Effector CD8-positive, alpha-beta T cell (primary cell): ENCODE measurements at regions not wholly inside any gene's neighbourhood (a gene's known extent, or its start where the extent isn't known, plus 50 kb on each side); places are given as distances from the start of the nearest gene placed in this dataset.
"Not testable (repeated sequence)": the region's sequence is repeated elsewhere in the genome, so short reads cannot be mapped to it uniquely, and the experiment has no call there.

ENCODE experiments used
- DNase-seq: peaks from one replicate; lab custom pipeline; 2025; lab: John Stamatoyannopoulos, UW

- DNase-seq: no peak
Measured at GRCh38 chr2:236769981-236770671, 200.5 kb downstream of the ACKR3 start.

DNA sequence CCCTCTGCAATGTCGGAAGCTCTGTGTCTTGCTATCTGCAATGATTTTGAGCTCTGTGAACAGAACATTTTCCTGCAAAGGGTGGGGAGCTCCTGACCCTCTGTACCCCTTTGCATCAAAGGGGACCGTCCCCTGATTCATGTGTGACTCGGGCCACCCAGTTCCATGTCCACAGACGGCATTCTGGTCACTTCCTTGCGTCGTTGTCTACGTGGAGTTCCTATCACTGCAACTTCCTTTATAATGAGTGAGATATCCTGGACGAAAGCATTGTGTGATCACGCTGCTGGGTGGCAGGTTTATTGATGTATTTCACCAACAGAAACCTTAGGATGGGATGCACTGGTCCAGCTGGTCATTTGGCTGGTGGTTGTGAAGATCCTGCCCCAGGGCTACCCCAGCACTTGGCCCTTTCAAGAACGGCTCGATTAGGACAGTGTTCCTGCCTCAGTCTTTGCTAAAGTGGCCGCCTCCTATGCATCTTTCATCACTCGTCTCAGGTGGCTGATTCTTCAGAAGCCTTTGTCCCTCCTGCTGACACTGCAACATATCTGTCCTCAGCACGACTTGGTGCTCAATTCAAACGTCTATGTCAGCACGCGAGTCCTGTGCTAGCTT, 202.7 kb downstream of the ACKR3 start:
- no peak for DNase-seq

DNA sequence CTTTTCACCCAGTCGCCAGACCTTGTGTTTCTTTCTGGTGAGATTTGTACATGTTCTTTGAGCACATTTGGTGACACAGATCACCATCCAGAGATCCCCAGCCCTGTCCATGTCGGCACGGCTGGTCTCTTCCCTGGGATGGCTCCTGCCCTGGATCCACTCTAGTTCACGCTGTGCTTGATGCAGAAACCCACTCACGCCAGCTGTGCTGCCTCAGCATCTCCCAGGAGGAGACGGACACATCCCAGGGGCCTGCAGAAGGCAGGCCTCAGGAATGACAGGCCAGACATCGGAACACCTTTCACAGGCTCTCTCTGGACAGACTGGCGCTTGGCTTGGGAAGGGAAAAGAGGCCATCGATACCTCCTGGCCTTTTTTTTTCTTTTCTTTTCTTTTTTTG, 203.6 kb downstream of the ACKR3 start:
- no peak for DNase-seq

- DNase-seq: no peak
Measured at GRCh38 chr2:236774171-236774570, 204.5 kb downstream of the ACKR3 start.

DNA sequence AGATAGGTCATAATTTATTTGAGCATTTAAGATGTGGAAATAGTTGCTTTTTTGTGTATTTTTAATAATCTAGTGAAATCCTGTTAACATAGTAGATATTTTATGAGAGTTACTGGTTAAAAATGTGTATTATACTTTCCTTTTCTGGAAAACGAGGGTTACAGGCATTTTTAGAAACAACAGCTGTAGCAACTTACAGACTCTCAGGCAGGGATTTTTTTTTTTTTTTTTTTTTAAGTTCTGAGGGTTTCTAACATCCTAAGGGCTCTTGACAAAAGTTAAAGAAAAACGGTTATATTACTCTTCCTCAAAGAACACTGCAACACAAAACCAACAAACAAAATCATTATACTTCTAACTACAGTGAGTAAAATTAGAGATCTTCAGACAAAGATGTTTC, 205.9 kb downstream of the ACKR3 start:
- DNase-seq: no peak

DNA sequence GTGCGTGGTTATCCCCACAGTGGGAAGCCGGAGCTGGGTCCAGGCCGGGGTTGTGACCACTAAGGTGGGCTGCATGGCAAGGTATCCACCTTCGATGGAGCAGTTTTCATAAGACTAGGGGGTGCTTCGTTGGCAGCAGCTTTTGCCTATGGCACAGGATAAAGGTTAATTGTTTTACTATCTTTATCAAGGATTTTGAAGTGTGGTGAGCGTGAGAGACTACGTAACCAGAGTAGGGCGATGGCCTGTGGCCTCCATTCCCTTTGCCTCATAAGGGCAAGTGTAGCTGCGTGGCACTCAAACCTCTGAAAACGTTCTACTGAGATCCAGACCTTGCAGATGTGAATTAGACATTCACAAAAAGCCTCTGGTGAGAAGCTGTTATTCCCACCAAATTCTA, 206.6 kb downstream of the ACKR3 start:
- DNase-seq: no peak

DNA sequence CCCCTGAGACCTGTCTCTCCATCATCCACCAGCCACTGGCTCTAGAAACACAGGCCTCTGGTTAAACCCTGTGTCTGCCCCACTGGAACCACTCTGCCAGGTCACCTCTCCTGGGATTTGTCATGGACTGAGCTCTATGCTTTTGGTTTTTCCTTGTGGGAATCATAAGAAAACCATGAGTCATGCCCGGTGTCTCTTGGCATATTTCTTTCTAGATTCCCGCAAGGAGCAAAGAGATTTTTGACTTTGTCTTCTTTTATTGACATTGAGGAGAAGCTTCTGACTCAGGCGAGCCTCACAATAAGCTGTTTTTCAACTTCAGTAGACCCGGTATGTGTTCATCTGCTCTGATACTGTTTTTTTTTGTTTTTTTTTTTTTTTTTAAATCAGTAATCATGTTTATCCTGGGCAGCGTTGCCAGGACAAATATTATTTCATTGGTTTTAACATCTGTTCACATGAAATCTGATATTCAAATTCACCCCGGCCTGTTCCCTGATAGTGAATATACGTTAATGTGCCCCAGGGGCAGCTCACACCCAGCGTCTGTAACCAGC, 207.1 kb downstream of the ACKR3 start:
- no peak for DNase-seq

DNA sequence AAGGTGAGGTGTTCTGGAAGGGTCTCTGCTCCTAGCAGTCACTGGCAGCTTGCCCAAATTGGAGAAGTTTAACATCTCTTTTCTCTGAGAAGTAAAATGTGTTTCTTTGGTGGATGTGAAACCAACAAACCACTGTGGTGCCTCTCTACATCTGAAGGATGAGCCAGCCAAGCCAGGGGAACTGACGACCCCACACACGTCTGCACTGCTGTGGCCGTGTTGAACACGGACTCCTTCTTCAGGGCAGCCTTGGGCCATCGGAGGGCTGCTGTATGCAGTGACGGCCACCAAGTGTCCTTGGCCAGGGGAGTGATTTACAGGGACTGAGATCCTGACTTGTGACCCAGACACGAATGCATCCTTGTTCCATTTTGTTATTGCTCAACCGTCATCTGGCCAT, 207.8 kb downstream of the ACKR3 start:
- no peak for DNase-seq

DNA sequence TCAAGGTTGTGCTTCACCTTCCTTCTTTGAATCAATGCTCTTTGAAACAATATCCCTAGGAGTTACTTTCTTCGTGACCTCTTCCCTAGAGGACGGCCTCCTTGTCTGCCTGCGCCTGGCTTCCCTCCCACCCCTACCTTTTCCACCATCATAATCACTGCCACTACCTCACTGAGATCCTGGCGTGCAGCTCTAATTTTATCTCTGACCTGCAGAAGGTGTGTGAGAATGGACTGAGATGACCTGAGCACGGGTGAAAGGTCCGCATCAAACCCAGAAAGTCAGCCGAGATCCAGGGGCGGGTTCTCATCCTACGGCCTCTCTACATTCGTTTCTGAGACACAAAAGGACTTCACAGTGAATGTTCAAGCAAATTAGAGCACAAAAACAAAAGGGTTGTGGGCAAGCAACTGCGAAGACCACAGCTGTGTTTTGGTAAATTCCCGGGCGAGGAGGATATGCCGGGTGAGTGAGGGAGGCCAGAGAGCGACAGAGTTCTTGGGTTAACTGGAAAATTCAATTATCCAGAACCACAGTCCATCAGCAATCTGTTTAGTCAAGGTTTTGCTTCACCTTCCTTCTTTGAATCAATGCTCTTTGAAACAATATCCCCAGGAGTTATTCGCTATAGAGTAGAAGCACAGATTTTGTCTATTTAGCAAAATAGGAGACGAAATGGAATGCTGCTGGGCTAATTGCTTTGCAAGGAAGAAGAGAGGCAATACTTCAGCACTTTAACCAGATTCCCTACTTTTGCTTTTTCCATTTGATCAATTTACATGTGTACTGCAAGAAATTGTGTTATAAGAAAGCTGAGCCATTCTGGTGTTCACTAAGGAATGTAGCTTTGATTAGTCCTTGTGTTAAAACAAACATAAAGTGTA, 212.6 kb downstream of the ACKR3 start:
- DNase-seq: no peak

DNA sequence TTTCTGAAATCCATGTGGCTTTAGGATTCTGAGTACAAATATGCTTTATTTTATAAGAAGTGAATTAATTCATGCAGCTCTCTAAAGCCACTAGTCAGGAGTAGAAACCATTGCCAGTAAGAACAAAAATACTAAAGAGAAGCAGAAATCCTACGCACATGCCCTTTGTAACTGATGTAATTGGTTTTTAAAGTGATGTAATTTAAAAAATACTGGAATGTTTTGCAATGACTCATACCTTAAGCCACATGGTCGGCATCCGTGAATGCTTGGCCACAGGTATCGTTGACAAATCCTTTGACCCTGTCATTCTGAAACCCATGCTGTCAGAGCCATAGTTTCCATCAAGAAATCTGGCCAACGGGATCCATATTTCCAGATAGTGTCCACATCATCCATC, 213.3 kb downstream of the ACKR3 start:
- DNase-seq: no peak

DNA sequence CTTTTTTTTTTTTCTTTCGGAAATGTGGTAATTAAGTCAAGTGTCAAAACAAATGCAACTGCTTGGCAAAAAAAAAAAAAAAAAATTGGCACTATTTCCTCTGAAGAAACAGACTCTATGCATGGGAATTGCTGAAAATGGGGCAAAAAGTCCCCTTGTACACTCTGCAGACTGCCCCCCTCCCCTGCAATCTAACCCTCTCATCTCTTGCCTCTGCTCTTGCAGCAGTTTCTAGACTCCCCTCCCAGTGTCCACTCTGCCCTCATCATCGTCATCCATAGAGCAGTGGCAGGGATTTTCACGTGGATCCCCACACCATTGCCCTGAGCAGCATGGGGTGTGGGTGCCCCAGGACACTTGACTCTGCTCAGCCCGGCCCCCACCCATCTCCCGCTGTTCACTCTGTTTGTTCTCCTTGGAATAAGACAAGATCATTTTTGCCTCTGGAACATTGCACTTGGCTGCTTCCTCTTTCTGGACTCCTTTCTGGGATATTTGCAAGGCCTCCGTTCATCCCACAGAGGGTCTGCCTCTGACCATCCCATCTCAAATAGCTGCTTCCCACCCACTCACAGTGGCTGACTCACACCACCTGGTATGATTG, 213.9 kb downstream of the ACKR3 start:
- DNase-seq: no peak

GRCh38 chr2:236785611-236786057, 216.0 kb downstream of the ACKR3 start:
- DNase-seq: no peak

DNA sequence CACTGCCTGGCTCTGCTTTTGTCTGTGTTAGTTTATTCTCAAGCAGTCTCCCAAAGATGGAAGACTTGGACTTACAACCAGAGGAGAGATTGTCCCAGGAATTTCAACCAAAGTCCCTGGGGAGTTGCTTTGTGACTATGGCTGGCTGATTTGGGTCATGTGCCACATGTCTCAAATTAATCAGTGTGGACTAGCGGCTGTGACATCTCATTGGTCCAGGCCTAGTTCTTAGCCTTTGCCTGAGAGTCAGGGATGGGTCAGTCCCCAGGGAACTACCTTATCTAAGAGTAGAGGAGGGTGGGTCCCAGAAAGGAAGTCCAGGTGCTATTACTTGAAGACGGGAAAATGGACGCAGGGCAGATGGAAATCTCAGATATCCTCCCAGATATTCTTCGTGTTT, 217.1 kb downstream of the ACKR3 start:
- no peak for DNase-seq

DNA sequence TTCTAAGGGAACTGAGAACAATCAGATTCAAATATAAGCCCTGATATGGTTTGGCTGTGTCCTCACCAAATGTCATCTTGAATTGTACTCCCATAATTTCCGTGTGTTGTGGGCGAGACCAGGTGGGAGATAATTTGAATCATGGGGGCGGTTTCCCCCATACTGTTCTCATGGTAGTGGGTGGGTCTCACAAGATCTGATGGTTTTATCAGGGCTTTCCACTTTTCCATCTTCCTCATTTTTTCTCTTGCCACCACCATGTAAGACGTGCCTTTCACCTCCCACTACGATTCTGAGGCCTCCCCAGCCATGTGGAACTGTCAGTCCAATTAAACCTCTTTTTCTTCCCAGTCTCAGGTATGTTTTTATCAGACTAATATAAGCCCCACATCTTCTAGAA, 217.8 kb downstream of the ACKR3 start:
- not testable (repeated sequence) for DNase-seq

- no peak for DNase-seq
Measured at GRCh38 chr2:236787885-236788284, 218.3 kb downstream of the ACKR3 start.

- DNase-seq: no peak
Measured at GRCh38 chr2:236790963-236791362, 221.3 kb downstream of the ACKR3 start.

GRCh38 chr2:236793023-236794011, 223.7 kb downstream of the ACKR3 start:
- no peak for DNase-seq

GRCh38 chr2:236794176-236794957, 224.7 kb downstream of the ACKR3 start:
- DNase-seq: no peak

- DNase-seq: no peak
Measured at GRCh38 chr2:236795169-236795860, 225.7 kb downstream of the ACKR3 start.

GRCh38 chr2:236795861-236796219, 226.2 kb downstream of the ACKR3 start:
- DNase-seq: no peak
